BE2C (cell line): ENCODE measurements at regions not wholly inside any gene's neighbourhood (a gene's known extent, or its start where the extent isn't known, plus 50 kb on each side); places are given as distances from the start of the nearest gene placed in this dataset.

Source experiments
- DNase-seq: peaks from one replicate; pipeline ENCODE4 v3.0.0-alpha.2; 2020
- H3K27me3 ChIP-seq: fragments of 250-450 bp; sonication (Bioruptor Pico); 2 replicates; pipeline ENCODE4 v1.5.1; 2020; ENCODE audit warnings: mild to moderate bottlenecking
- H3K36me3 ChIP-seq: fragments of 250-450 bp; sonication (Bioruptor Pico); 2 replicates; pipeline ENCODE4 v1.5.1; 2020; ENCODE audit warnings: mild to moderate bottlenecking
- H3K4me1 ChIP-seq: fragments of 250-450 bp; sonication (Bioruptor Pico); 2 replicates; pipeline ENCODE4 v1.5.1; 2020
- H3K4me3 ChIP-seq: 2 replicates; pipeline ENCODE4 v1.5.1; 2011; ENCODE audit warnings: low read depth, low read length
- H3K9me3 ChIP-seq: fragments of 250-450 bp; sonication (Bioruptor Pico); 2 replicates; pipeline ENCODE4 v1.5.1; 2020
- TF ChIP-seq, protein P1 (sequence below): IDR thresholded peaks from 2 replicates; pipeline ENCODE4 v1.5.1; 2012; ENCODE audit warnings: mild to moderate bottlenecking, low read depth, low read length

DNA sequence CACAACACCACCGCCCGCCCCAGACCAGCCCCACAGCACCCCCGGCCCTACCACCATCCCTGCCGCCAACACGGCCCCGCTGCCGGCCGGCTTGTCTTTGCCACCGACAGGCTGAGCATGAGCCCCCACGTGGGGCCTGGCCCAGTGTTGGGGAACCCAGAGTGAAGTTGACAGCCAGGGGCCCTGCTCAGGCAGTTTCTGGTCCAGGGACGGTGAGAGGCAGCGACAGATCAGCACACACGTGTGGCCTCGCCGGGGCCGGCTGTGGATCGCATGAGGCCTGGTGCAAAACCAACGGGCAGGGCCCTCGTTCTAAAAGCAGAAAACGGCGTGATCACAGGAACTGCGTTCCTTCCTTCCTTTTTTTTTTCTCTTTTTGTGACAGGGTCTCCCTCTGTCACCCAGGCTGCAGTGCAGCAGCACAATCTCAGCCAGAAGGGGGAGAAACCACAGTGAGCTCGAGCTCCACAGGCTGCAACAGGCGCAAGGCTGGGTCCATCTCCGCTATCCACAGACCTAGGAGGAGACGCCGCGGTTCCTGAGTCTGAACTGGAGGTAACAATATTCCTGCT, 50.5 kb upstream of the FBRSL1 start:
- no peaks in the 10 kb centered on the region for H3K36me3 ChIP-seq
- H3K4me1 ChIP-seq: no peaks in the 10 kb centered on the region
- no peak for DNase-seq
- peaks cover 28% of the 10 kb centered on the region for H3K27me3 ChIP-seq
- TF ChIP-seq, protein P1, sequence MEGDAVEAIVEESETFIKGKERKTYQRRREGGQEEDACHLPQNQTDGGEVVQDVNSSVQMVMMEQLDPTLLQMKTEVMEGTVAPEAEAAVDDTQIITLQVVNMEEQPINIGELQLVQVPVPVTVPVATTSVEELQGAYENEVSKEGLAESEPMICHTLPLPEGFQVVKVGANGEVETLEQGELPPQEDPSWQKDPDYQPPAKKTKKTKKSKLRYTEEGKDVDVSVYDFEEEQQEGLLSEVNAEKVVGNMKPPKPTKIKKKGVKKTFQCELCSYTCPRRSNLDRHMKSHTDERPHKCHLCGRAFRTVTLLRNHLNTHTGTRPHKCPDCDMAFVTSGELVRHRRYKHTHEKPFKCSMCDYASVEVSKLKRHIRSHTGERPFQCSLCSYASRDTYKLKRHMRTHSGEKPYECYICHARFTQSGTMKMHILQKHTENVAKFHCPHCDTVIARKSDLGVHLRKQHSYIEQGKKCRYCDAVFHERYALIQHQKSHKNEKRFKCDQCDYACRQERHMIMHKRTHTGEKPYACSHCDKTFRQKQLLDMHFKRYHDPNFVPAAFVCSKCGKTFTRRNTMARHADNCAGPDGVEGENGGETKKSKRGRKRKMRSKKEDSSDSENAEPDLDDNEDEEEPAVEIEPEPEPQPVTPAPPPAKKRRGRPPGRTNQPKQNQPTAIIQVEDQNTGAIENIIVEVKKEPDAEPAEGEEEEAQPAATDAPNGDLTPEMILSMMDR: no peak
- H3K4me3 ChIP-seq: no peak overlapping the region
- H3K9me3 ChIP-seq: no peaks in the 10 kb centered on the region

DNA sequence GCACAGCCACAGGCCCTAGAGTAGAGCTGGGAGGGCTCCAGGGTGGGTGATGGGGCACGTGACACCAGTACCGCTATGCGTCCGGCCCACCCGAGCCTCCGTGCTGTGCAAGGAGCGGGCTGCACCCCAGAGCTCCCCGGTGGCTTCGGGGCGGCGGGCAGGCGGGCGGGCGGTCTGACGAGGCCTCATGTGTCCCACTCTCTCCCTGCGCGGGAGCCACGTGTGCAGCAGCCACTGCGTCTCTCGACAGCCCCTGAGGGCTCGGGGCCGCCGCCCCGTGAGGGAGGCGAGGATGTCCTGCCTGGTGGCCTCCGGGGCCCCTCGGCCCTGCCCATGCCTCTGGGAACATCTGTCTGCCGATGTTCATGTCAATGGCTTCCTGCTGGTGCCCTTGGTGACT, 51.2 kb upstream of the FBRSL1 start:
- Histone ChIP-seq H3K9me3 (no peaks in the 10 kb centered on the region), H3K4me3 (no peak overlapping the region), H3K4me1 (no peaks in the 10 kb centered on the region), H3K27me3 (peaks cover 28% of the 10 kb centered on the region), H3K36me3 (no peaks in the 10 kb centered on the region)
- TF ChIP-seq, protein P1: no peak
- no peak for DNase-seq

DNA sequence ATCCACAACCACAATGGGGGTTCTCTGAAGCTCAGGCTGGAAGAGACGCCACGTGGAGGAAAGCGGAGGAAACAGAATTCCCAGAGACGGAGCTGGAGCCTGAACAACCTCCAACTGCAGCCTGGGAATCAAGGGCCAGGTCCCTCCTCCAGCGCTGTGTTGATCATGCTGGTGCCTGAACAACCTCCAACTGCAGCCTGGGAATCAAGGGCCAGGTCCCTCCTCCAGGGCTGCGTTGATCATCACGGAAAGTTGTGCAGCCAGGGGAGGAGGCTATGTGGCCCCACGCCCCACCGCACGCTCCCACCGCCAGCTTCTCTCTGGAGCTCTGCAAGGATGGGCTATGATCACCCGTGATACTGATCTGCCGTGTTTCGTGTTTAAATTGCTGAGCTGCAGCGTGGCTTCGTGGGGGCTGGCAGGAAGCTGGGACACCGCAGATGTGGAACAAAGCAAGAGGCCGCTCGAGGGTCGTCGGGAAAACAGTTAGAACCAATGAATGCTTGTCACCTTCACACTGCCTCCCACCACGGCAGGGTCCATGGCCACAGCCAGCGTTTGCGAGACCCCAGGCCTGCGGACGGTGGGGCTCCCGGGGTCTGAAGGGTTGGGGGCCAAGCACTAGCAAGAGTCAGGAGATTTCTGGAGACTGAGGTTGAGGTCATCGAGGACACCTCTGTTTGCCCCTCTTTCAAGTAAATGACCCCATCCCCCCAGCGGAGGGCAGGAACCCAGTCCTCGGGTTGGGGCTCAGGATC, 51.8 kb upstream of the FBRSL1 start:
- Histone ChIP-seq H3K4me3 (no peak overlapping the region), H3K9me3 (no peaks in the 10 kb centered on the region), H3K36me3 (no peaks in the 10 kb centered on the region), H3K4me1 (no peaks in the 10 kb centered on the region), H3K27me3 (peaks cover 28% of the 10 kb centered on the region)
- DNase-seq: no peak
- TF ChIP-seq, protein P1: no peak

DNA sequence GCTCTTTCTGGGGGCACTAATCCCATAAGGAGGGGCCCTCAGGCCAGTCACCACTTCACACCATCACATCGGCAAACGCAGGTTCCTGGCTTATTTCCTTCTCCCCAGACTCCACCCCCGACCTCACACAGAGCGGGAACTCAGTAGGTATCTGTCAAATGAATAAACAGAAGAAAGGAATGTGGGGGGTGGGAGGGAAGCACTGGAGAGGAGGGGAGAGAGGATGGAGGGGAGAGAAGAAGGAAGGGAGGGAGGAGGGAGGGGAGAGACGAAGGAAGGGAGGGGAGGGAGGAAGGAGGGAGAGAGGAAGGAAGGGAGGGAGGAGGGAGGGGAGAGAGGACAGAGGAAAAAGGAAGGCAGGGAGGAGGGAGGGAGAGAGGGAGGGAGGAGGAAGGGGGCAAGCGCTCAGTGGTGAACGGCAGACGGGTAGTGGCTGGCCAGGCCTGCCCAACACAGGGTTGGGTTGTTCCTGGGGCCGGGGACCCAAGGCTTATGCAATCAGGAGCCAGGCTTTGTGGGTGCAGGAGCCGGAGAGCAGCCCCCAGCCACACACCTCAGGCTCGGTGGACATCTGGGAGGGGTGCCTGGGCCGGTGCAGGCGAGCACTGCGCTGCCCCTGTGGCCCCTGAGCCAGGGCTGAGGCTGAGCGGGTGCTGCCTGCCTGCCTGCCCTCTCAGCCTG, 52.6 kb upstream of the FBRSL1 start:
- TF ChIP-seq, protein P1: no peak
- Histone ChIP-seq H3K4me3 (no peak overlapping the region), H3K4me1 (no peaks in the 10 kb centered on the region), H3K9me3 (no peaks in the 10 kb centered on the region), H3K36me3 (no peaks in the 10 kb centered on the region), H3K27me3 (peaks cover 25% of the 10 kb centered on the region)
- DNase-seq: no peak

DNA sequence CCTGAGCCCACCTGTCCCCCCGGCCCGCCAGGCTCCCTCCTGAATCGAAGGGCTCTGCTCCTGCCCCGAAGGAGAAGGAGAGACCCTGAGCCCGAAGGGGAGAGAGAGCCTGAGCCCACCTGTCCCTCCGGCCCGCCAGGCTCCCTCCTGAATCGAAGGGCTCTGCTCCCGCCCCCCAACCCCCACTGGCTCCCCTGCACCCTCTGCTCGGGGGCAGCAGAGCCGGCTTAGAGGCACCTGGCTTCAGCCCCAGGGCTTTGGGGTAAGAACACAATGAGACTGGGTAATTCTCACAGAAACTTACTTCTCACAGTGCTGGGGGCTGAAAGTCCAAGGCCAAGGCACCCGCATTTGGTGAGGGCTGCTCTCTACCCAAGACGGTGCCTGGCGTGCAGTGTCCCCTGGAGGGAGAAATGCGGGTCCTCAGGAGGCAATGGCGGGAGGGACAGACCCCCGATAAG, 53.1 kb upstream of the FBRSL1 start:
- H3K27me3 ChIP-seq: peaks cover 21% of the 10 kb centered on the region
- no peaks in the 10 kb centered on the region for H3K9me3 ChIP-seq
- H3K4me1 ChIP-seq: no peaks in the 10 kb centered on the region
- H3K4me3 ChIP-seq: no peak overlapping the region
- no peak for DNase-seq
- TF ChIP-seq, protein P1: no peak
- H3K36me3 ChIP-seq: no peaks in the 10 kb centered on the region
